NCI-H510A (cell line): ENCODE measurements at regions not wholly inside any gene's neighbourhood (a gene's known extent, or its start where the extent isn't known, plus 50 kb on each side); places are given as distances from the start of the nearest gene placed in this dataset.

ENCODE experiments used
- DNase-seq: peaks from one replicate; lab custom pipeline; 2025; lab: John Stamatoyannopoulos, UW

DNA sequence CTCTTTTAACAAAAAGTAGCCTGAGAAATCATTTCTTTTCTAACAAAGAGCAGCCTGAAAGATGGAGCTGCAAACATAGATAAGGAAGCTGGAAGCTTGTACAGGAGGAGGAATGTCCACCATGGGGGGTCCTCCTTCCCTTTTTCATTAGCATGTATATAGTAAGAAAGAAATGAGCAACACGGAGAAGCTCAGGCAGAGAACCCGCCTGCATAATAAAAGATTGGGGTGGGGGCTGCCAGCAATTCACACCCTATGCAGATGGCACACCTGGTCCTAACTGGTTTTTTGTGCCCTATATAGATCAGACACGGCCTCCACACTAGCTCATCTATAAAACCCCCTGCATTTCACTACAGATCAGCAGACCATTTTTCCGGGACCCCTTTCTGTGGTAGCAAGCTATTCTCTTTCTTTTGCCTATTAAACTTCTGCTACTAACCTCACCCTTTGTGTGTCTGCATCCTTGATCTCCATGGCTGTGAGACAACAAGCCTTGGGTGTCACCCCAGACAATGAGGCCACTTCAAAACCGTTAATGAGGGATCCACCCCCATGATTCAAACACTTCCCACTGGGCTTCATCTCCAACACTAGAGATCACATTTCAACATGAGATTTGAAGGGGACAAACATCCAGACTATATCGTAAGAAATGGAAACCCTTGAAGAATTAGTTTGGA, 167.5 kb upstream of the FREM2 start:
- DNase-seq: no peak

- no peak for DNase-seq
These were observed 166.8 kb upstream of the FREM2 start for GRCh38 chr13:38520041-38520440.

DNA sequence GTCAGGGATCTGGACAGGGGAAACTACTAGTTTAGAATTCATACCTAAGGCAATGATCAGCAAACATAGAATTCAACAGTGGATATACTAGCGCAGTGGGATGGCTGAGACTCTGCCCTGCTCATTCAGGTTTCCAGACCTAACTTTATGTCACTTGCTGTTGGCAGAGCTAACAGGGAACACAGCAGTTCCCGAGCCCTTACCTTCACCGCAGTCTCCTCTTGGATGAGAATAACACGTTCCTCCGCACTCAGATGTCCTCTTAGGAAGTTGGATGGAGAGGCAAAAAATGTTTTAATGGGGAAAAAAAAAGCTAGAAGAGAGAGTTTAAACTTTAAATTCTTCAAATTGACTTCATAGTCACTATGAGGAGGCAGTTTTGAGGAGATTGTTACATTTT, 159.7 kb upstream of the FREM2 start:
- DNase-seq: no peak

- no peak for DNase-seq
These were observed 157.9 kb upstream of the FREM2 start for GRCh38 chr13:38528986-38529385.

DNA sequence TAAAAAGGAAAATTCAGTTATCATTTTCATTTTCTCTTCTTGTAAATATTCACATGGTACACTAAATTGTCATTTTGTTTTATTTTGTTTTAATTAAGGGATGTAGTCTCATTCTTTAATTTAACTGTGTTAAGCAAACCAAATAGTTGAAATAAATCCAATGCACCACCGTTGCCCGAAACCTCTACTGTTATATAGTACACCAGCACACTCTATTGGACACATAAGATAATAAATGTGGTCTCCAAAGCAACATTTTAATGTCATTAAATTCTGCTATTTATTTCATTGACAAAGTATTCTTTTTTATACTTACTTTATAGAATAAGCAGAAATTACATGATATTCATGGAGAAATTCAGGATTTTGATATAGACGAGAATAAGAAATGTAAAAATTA, 156.4 kb upstream of the FREM2 start:
- no peak for DNase-seq

DNA sequence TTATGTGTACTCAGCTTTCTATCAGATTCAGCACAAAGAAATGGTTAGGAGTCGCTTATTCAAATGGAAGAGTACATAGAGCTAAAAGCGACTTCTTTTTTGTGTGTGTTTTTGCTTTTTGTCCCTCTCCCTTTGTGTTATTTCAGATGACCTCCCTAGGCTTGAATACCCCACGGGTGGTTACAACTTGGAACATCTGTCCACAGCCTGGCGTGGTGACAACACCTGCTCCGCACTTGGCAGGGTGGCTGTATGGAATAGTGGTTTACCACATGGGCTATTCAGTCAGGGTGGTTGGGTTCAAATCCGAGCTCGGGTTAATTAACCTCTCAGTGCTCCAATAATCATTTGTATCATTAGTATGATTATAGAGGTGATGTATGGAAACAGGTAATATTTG, 151.6 kb upstream of the FREM2 start:
- DNase-seq: no peak

GRCh38 chr13:38537051-38537450, 149.8 kb upstream of the FREM2 start:
- DNase-seq: no peak

GRCh38 chr13:38538422-38538821, 148.5 kb upstream of the FREM2 start:
- DNase-seq: no peak

DNA sequence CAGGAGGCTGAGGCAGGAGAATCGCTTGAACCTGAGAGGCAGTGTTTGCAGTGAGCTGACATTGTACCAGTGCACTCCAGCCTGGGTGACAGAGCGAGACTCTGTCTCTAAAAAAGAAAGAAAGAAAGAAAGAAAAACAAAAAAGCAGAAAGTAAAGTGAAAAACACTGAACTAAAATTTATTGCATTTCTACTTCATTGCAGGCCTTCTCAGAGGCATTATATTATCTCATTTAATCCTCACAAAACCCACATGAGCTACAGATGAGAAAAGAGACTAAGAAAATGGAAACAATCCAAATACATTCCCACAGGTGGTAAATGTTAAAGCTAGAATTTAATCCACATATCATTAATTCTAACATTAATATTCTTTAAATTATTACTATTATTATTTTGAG, 147.2 kb upstream of the FREM2 start:
- no peak for DNase-seq

DNA sequence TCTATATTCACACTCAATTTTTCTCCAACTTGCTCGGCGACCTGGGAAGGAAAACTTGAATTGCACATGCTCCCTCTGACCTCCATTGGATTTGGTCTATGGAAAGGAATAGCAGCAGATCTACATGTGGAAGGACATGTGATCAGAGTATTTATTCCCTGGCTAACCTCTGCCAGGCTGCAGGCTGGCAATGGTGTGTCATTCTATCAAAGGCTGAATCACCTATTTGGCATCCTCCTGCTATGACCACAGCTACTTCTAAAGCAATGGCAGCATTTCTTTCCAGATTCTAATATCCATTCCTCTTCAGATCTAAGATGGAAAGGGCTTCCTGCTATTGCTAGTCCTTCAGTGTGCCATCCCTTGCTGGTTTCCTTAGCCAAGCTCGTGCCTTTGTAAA, 144.3 kb upstream of the FREM2 start:
- no peak for DNase-seq

- no peak for DNase-seq
These were observed 143.3 kb upstream of the FREM2 start for GRCh38 chr13:38543561-38543960.

- DNase-seq: no peak
These were observed 123.1 kb upstream of the FREM2 start for GRCh38 chr13:38563739-38564138.

- no peak for DNase-seq
These were observed 122.4 kb upstream of the FREM2 start for GRCh38 chr13:38564256-38565150.

- no peak for DNase-seq
These were observed 120.9 kb upstream of the FREM2 start for GRCh38 chr13:38566023-38566422.

GRCh38 chr13:38566519-38566918, 120.4 kb upstream of the FREM2 start:
- DNase-seq: no peak

- DNase-seq: no peak
These were observed 116.2 kb upstream of the FREM2 start for GRCh38 chr13:38570706-38571105.

GRCh38 chr13:38575427-38575826, 111.5 kb upstream of the FREM2 start:
- DNase-seq: no peak

- no peak for DNase-seq
These were observed 109.8 kb upstream of the FREM2 start for GRCh38 chr13:38577048-38577447.

GRCh38 chr13:38582133-38582532, 104.7 kb upstream of the FREM2 start:
- no peak for DNase-seq

- no peak for DNase-seq
These were observed 96.6 kb upstream of the FREM2 start for GRCh38 chr13:38590230-38590629.

DNA sequence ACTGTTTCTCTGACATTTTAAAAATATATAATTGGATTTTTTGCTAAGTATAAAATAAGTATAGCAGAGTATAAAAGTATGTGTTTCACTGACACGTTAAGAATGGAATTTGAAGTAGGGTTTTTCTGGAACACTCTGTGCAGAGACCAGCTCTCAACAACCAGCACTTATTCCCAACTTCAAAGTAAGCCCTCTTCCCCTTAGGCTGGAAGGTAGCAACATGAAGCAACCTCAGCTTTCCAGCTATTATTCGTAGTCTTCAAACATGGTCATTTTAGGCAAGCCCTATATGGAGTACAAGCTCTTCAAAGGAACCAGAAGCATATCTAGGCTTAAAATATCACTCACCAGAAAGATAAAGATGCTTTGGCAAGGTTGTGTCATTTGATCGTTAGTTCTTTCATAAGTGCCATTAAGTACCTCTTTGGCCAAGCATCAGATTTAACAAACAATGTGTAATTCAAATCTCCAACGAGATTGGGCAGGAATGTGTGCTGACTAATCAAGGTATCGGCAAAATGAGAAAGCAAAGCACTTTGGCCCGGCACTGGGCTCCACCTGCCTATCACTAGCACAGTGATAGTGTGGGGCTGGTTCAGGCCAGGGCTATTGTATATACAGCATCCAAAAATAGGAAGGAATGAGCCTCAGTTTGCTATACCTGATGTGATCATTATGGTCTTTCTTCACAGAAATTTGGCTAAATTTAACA, 95.9 kb upstream of the FREM2 start:
- DNase-seq: peak; percentile 34

DNA sequence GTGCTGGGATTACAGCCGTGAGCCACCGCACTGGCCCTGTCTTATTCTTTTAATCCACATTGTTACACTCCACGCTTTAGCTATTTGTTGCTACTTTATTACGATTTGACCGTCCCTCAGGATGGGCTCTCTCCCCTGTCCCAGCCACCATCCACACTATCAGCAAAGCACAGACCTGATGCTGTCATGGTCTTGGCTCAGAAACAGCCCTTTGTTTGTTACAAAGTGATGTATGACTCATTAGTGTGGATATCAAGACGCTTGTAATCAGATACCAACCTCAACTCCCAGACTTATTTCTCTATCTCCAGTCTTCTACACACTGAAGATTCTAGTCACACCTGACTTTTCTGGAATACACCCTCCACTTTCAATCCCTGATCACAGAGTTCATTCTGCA, 84.6 kb upstream of the FREM2 start:
- no peak for DNase-seq
